GM19023 (cell line): ENCODE measurements at regions not wholly inside any gene's neighbourhood (a gene's known extent, or its start where the extent isn't known, plus 50 kb on each side); places are given as distances from the start of the nearest gene placed in this dataset.

Experiments
- ATAC-seq: cut with Tn5 transposase; IDR thresholded peaks from one replicate; pipeline ENCODE4 v1.9.1; 2021; ENCODE audit warnings: mild to moderate bottlenecking, moderate library complexity; ENCODE audit not compliant: unreplicated experiment

- no peak for ATAC-seq
Measured at GRCh38 chr2:122883849-122884248, 1128.4 kb downstream of the TSN start.

- ATAC-seq, result no peak
Measured at GRCh38 chr2:122884889-122885288, 1129.4 kb downstream of the TSN start.

- no peak for ATAC-seq
Measured at GRCh38 chr2:122885436-122885835, 1130.0 kb downstream of the TSN start.

GRCh38 chr2:122886479-122887145 is 1131.2 kb downstream of the TSN start:
- ATAC-seq, result no peak

GRCh38 chr2:122899614-122900013 is 1125.5 kb upstream of the CNTNAP5 start:
- no peak for ATAC-seq

- ATAC-seq, result no peak
Measured at GRCh38 chr2:122905431-122905830, 1119.7 kb upstream of the CNTNAP5 start.

GRCh38 chr2:122908159-122908558 is 1116.9 kb upstream of the CNTNAP5 start:
- ATAC-seq, result no peak

- no peak for ATAC-seq
Measured at GRCh38 chr2:122927197-122927596, 1097.9 kb upstream of the CNTNAP5 start.

- ATAC-seq, result no peak
Measured at GRCh38 chr2:122927710-122928557, 1097.2 kb upstream of the CNTNAP5 start.

GRCh38 chr2:122929347-122929746 is 1095.7 kb upstream of the CNTNAP5 start:
- no peak for ATAC-seq

GRCh38 chr2:122935506-122935905 is 1089.6 kb upstream of the CNTNAP5 start:
- no peak for ATAC-seq

- no peak for ATAC-seq
Measured at GRCh38 chr2:122939796-122940195, 1085.3 kb upstream of the CNTNAP5 start.

- ATAC-seq, result no peak
Measured at GRCh38 chr2:122949523-122949922, 1075.6 kb upstream of the CNTNAP5 start.

GRCh38 chr2:122955776-122956175 is 1069.3 kb upstream of the CNTNAP5 start:
- ATAC-seq, result no peak

GRCh38 chr2:122960759-122961641 is 1064.1 kb upstream of the CNTNAP5 start:
- no peak for ATAC-seq

- no peak for ATAC-seq
Measured at GRCh38 chr2:122966461-122966860, 1058.6 kb upstream of the CNTNAP5 start.

GRCh38 chr2:122977580-122977979 is 1047.5 kb upstream of the CNTNAP5 start:
- ATAC-seq, result no peak

GRCh38 chr2:122980671-122981070 is 1044.4 kb upstream of the CNTNAP5 start:
- no peak for ATAC-seq

GRCh38 chr2:122982936-122983335 is 1042.2 kb upstream of the CNTNAP5 start:
- no peak for ATAC-seq

- no peak for ATAC-seq
Measured at GRCh38 chr2:122988395-122989221, 1036.5 kb upstream of the CNTNAP5 start.
